Heart right ventricle (tissue), 16 donors: ENCODE measurements at regions not wholly inside any gene's neighbourhood (a gene's known extent, or its start where the extent isn't known, plus 50 kb on each side); places are given as distances from the start of the nearest gene placed in this dataset.
"Not testable (repeated sequence)": the region's sequence is repeated elsewhere in the genome, so short reads cannot be mapped to it uniquely, and the experiment has no call there.

Source experiments
- ATAC-seq, 8 donors: fragments of 200-7000 bp; cut with Tn5 transposase; one replicate each; pipeline ENCODE4 v1.9.1; 2020; ENCODE audit warnings: mild to moderate bottlenecking in 8 of 8, moderate library complexity in 8 of 8, moderate number of reproducible peaks in 1 of 8
- DNase-seq, 2 donors: peaks; one replicate each; pipeline ENCODE4 v3.0.0-alpha.2; 2020
- H3K27ac ChIP-seq, 10 donors: fragments of 200-600 bp; sonication (generic) in 2 of 10; one replicate each; pipeline versions ENCODE4 v1.5.0 to v1.8.0; 2020 to 2022; ENCODE audit warnings: mild to moderate bottlenecking in 3 of 10
- H3K27me3 ChIP-seq, 7 donors: fragments of 200-600 bp; one replicate each; pipeline ENCODE4 v1.8.0; 2021 to 2022; ENCODE audit warnings: mild to moderate bottlenecking in 2 of 7
- H3K36me3 ChIP-seq, 9 donors: fragments of 200-600 bp; sonication (generic) in 1 of 9; one replicate each; pipeline versions ENCODE4 v1.5.0 to v1.8.0; 2020 to 2022; ENCODE audit warnings: mild to moderate bottlenecking in 2 of 9
- H3K4me1 ChIP-seq, 9 donors: fragments of 200-600 bp; sonication (generic) in 1 of 9; one replicate each; pipeline versions ENCODE4 v1.5.0 to v1.8.0; 2020 to 2022; ENCODE audit warnings: mild to moderate bottlenecking in 4 of 9
- H3K4me3 ChIP-seq, 10 donors: fragments of 200-600 bp; sonication (generic) in 2 of 10; one replicate each; pipeline versions ENCODE4 v1.5.0 to v1.8.0; 2020 to 2022; ENCODE audit warnings: mild to moderate bottlenecking in 7 of 10, moderate library complexity in 2 of 10
- H3K9me3 ChIP-seq, 11 donors: fragments of 200-600 bp in 10 of 11; sonication (generic) in 2 of 11; one replicate each; pipeline versions ENCODE4 v1.5.0 to v1.8.0; 2013 to 2022; ENCODE audit warnings: mild to moderate bottlenecking in 2 of 11, control low read depth in 1 of 11, moderate library complexity in 1 of 11
- WGBS, 2 donors: extraction: QIAGEN DNeasy Blood & Tissue Kit; methylation state at CpG; one replicate each; pipeline ENCODE4 v1.1.7; 2013; ENCODE audit warnings: inconsistent platforms in 1 of 2; 5-methylcytosine and 5-hydroxymethylcytosine counted together
- intact Hi-C, 10 donors: fragments of 100-400 bp; cut with DNase I; formaldehyde crosslinking; loops; one replicate each; pipeline versions ENCODE4 v1.11.1 to v1.14.2; 2022
- donor health status: Arrhythmogenic right ventricular cardiomyopathy.
- donor health status: ischemic (EF 13 %, LVEDD 7.1; RV severe dilation, severe dysfunction).
- donor health status: healthy with polysubstance abuse.
- donor health status: DM: no; HTN: yes; CAD: no.
- donor health status: DM: no; HTN: no; CAD: no.
- donor health status: ischemic (EF 25% LVEDD 6.9; RV normal size, moderate dysfunction).
- donor health status: ischemic (EF 25% LVEDD 5.7; RV mildly dilated, moderate dysfunction).
- donor health status: healthy.
- donor health status: DM: yes; HTN: yes; CAD: no.
- donor health status: Ischemic cardiomyopathy.
- donor health status: ischemic (EF 35%, LVEDD 5.7; RV mildly dilated, moderate dysfunction).
- donor health status: nonischemic (EF 11% LVEDD 7.7; RV severe dilation, severe dysfunction).
- donor health status: DM: yes; HTN: yes; CAD: no.
- donor health status: PGD.
- donor health status: ischemic (EF 29% LVEDD 5.4; RV normal size, mild dysfunction).
- donor health status: nonischemic (EF 23%, LVEDD 6.1; RV moderate dilation, normal function).

DNA sequence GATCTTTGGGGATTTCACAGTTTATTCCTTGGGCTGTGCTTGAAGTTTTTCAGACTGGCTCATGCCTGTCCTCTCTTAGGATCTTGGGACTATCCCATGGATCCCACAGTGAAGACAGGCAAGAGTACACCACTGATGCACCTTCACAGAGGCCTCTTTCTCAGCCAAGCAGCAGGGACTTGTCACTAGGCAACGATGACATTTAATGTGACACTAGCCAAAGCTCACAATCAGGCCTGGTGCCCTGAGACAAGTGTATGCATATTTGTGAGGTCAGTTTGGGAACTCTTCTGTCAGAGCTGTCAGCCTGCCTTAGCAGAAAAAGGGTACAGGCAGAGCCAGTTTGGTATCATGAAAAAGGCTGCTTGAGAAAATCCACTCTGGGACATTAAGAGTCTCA lies 68.7 kb downstream of the RBMY1F start:
- intact Hi-C loops, H3K27me3 ChIP-seq, H3K27ac ChIP-seq, H3K4me1 ChIP-seq, H3K4me3 ChIP-seq, H3K9me3 ChIP-seq, H3K36me3 ChIP-seq, DNase-seq: not testable (repeated sequence)
- ATAC-seq: peak in 4 of 8 donors; percentile 75 to 94 (median 91)
- no CpG with 5 or more reads among the region's 1 CpG for WGBS, 2 donors

DNA sequence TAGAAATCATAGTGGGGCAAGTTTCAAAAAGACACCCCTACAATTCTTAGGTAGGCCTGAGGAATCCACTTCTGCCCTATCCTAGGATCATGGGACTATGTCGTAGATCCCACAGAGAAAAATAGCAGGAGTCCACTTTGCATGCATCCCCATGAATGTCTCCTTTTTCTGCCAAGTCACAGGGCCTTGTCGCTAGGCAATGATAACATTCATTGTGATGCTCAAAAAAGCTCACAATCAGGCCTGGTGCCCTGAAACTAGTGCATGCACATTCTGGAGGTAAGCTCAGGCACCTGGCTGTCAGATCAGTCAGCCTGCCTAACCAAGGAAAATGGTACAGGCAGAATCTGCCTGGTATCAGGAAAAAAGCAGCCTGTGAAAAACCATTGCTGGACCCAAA lies 74.6 kb downstream of the RBMY1F start:
- ATAC-seq: peak in 3 of 8 donors; percentile 28 to 65 (median 35)
- H3K9me3 ChIP-seq, H3K4me3 ChIP-seq, H3K36me3 ChIP-seq, DNase-seq, H3K4me1 ChIP-seq, intact Hi-C loops, H3K27me3 ChIP-seq, H3K27ac ChIP-seq: not testable (repeated sequence)
- no CpG with 5 or more reads among the region's 2 CpGs for WGBS, 2 donors

DNA sequence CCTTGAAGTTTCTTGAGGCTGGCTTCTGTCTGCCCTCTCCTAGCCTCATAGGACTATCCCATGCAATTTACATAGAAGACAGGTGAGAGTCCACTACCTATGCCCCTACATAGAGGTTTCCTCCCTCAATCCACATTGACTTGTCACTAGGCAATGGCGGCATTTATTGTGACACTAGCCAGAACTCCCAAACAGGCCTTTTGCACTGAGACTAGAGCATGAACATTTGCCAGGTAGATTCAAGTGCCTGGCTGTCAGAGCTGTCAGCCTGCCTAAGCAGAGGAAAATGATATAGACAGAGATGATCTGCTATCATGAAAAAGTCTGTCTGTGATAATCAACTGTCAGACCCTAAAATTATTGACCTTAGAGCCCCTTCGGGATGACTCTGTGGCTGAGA lies 81.2 kb downstream of the RBMY1F start:
- H3K36me3 ChIP-seq, H3K9me3 ChIP-seq, H3K27ac ChIP-seq, H3K4me1 ChIP-seq, H3K27me3 ChIP-seq, H3K4me3 ChIP-seq, DNase-seq, intact Hi-C loops: not testable (repeated sequence)
- no CpG with 5 or more reads among the region's 2 CpGs for WGBS, 2 donors
- peak in 1 of 8 donors; percentile 53 for ATAC-seq

DNA sequence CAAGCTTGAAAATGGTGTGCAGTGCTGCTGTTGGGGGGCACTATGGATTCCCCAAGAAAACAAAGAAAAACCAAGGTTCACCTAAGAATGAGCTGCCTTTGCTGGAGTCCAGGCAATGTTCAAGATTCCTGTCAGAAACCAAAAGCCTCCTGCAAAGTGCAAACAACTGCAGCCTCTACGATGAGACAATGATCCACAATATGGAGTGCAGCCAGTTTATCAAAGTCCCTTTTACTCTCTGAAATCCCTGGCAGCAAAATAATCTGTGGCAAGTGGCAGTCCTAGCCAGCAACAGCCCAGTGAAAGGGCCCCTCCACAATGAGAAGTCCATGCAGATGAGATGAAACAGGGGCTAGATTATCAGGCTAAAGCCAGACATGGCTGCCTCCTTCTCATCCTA lies 85.4 kb downstream of the RBMY1F start:
- no CpG with 5 or more reads among the region's 1 CpG for WGBS, 2 donors
- H3K4me1 ChIP-seq, H3K4me3 ChIP-seq, H3K9me3 ChIP-seq, ATAC-seq, intact Hi-C loops, H3K36me3 ChIP-seq, H3K27ac ChIP-seq, H3K27me3 ChIP-seq, DNase-seq: not testable (repeated sequence)

DNA sequence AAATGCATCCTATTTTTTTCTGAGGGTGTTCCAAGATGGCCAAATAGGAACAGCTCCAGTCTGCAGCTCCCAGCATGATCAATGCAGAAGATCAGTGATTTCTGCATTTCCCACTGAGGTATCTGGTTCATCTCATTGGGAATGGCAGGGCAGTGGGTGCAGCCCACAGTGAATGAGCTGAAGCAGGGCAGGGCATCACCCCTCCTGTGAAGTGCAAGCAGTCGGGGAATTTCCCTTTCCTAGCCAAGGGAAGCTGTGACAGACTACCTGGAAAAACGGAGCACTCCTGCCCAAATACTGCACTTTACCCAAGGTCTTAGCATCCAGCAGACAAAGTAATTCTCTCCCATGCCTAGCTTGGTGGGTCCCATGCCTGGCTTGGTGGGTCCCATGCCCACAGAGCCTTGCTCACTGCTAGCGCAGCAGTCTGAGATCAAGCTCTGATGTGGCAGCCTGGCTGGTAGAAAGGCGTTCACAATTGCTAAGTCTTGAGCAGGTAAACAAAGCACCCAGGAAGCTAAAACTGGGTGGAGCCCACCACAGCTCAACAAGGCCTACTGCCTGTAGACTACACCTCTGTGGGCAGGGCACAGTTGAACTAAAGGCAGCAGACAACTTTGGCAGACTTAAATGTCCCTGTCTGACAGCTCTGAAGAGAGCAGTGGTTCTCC lies 96.6 kb downstream of the RBMY1F start:
- DNase-seq, intact Hi-C loops, H3K9me3 ChIP-seq, H3K27me3 ChIP-seq, H3K4me3 ChIP-seq, H3K27ac ChIP-seq, ATAC-seq, H3K36me3 ChIP-seq, H3K4me1 ChIP-seq: not testable (repeated sequence)
- WGBS, 2 donors: no CpG with 5 or more reads among the region's 4 CpGs

DNA sequence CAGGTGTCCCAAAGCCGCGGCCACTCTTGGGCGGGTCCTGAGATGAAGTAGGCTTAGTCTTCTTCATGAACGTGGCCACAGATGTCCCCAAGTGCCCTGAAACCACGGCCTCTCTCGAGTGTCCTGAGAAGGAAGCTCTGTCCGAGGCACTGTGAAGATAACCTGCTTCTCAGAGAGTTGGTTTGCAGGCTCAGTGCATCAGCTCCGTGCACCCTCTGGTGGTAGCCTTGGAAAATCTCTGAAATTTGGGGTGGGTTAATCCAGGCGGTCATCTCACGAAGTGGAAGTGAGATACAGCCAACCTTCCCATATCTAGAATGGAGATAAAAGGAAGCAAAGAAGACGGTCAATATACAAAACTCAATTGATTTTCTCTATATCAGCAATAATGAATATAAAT lies 110.5 kb downstream of the RBMY1F start:
- H3K27ac ChIP-seq, H3K27me3 ChIP-seq, DNase-seq, H3K36me3 ChIP-seq, ATAC-seq, intact Hi-C loops, H3K4me1 ChIP-seq, H3K9me3 ChIP-seq, H3K4me3 ChIP-seq: not testable (repeated sequence)
- WGBS, 2 donors: no CpG with 5 or more reads among the region's 11 CpGs

DNA sequence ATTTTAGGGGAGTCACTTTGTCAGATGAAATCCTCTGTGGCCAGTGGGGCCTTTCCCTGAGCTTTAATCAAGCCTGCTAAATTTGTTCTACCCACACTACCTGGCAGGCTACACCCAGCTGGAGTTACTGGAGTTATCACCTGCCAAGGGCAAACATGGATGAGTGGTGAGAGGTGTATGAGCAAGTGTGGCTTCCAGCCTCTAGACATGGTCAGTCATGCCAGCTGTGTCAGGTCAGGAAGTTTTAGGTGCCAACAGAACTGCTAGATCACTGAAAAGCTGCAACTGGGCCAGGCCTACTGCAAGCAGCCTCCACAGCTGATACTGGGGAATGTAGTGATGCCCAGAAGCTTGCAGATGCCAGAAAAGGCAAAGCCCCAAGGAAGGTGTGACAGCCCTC lies 122.6 kb downstream of the RBMY1F start:
- DNase-seq, H3K27ac ChIP-seq, H3K9me3 ChIP-seq, intact Hi-C loops, H3K4me1 ChIP-seq, H3K36me3 ChIP-seq, H3K27me3 ChIP-seq, H3K4me3 ChIP-seq: not testable (repeated sequence)
- ATAC-seq: peak in 3 of 8 donors; percentile 47 to 57 (median 48)

DNA sequence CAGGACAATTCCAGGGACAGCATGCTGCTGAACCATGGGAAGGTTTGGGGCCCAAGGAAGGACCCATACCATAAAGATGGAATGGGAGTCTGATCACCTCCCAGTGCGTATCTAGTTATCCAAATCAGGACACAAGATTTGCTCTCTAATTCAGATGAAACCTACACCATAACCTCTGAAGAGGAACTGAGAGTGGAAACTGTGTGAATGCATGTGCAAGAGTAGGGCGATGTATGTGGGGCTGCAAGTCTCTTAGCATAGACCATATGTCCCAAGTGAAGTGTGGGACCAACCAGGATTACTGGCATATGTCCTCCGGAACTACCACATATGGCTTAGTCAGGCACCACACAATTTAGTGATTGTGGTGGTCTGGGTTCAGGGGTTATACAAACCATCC lies 95.2 kb upstream of the RBMY1E start:
- intact Hi-C loops, H3K4me1 ChIP-seq, H3K27me3 ChIP-seq, H3K9me3 ChIP-seq, H3K27ac ChIP-seq, ATAC-seq, H3K36me3 ChIP-seq, H3K4me3 ChIP-seq, DNase-seq: not testable (repeated sequence)
- WGBS, 2 donors: no CpG with 5 or more reads among the region's 3 CpGs

DNA sequence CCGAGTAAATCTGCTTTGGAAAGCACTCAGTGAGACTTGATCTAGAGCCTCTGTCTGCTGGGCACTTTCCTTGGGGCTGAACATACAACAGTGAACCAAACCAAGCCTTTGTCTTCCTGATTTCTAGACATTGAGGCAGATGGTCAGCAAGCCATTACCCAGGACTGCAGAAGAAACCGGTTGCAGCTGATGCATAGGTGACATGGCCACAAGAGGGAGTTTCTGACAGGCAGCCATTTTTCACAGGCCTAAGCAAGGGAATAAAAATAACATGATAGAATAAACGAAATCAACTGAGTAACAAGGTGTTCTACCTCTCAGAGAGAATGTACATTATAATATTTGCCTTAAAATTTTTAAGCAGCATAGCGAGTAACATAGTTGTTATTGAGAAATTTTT lies 83.3 kb upstream of the RBMY1E start:
- H3K9me3 ChIP-seq, H3K36me3 ChIP-seq, DNase-seq, H3K4me3 ChIP-seq, ATAC-seq, H3K27ac ChIP-seq, H3K4me1 ChIP-seq, intact Hi-C loops, H3K27me3 ChIP-seq: not testable (repeated sequence)
- no CpG with 5 or more reads among the region's 4 CpGs for WGBS, 2 donors

DNA sequence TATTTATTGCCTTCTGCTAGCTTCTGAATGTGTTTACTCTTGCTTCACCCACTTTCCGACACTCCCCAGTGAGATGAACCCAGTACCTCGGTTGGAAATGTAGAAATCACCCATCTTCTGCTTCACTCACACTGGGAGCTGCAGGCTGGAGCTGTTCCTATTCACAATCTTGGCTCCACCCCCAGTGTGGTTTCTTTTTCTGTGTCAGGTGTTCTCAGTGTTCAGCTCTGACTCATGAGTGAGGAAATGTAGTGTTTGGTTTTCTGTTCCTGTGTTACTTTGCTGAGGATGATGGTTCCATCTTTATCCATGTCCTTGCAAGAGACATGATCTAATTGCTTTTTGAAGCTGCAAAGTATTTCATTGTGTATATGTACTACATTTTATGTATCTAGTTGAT lies 69.4 kb upstream of the RBMY1E start:
- H3K36me3 ChIP-seq, H3K27me3 ChIP-seq, DNase-seq, H3K9me3 ChIP-seq, H3K27ac ChIP-seq, H3K4me1 ChIP-seq, intact Hi-C loops, H3K4me3 ChIP-seq, ATAC-seq: not testable (repeated sequence)
- no CpG with 5 or more reads among the region's 2 CpGs for WGBS, 2 donors

DNA sequence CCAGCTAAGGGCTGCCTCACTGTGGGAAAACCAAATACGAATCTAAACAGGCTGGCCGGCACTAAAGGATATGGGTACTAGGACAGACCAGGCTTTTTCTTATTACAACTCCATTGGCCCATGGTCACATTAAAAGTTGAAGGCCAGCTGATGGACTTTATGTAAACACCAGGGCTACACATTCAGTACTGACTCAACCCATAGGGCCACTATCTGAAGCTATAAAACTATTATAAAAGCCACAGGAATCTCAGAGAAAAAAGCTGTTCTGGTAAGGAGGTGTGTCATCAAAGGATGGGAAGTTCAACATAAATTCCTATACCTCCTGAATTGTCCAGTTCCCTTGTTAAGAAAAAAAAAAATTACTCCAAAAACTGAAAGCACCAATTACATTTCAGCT lies 63.1 kb upstream of the RBMY1E start:
- H3K27me3 ChIP-seq, H3K36me3 ChIP-seq, H3K27ac ChIP-seq, H3K4me3 ChIP-seq, DNase-seq, H3K9me3 ChIP-seq, intact Hi-C loops, H3K4me1 ChIP-seq, ATAC-seq: not testable (repeated sequence)
- WGBS, 2 donors: 86% methylated on average over 2 of the region's 2 CpGs; no CpG with 5 or more reads in 1 of the 2 donors

DNA sequence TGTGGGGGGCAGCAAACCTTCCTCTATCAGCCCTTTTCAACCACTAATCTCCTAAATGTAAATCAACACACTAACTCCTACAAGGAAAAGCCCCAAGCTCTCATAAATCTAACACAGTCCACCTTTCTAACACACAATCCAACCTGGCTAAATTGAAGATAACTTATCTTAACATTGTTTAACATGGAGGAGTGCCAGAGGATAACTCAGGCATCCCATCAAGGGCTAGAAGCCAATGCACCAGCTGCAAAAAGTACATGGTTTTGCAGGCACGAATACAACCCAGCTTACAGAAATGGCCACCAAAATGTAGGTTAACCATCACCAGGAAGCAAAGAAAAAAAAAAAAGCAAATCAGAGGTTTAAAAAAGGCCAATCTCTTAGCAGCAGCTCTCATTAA lies 62.5 kb upstream of the RBMY1E start:
- H3K27me3 ChIP-seq, H3K4me3 ChIP-seq, DNase-seq, H3K9me3 ChIP-seq, H3K4me1 ChIP-seq, H3K36me3 ChIP-seq, H3K27ac ChIP-seq, ATAC-seq, intact Hi-C loops: not testable (repeated sequence)
- no CpG with 5 or more reads among the region's 1 CpG for WGBS, 2 donors
